ENCODE measurements at regions not wholly inside any gene's neighbourhood (a gene's known extent, or its start where the extent isn't known, plus 50 kb on each side); places are given as distances from the start of the nearest gene placed in this dataset.

DNA sequence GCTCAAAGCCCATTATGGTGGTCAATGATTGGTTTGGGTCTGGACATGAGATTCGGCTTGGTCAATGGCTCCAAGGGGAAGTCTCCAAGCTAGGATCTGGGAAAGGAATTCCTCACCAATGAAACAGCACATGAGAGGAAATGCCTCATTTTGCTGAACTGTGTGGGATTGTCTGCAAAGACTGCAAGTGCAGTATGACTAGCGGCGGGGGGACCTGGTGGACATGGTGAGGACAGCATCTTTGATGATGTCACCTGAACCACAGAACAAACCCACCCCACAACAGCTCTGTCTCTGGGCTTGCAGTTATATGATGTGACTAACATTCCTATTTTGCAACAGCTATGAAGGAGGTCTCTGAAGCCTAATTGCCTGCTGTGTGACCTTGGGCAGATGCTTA lies 50.6 kb upstream of the NKD1 start:
- H3K4me3 ChIP-seq: no peak overlapping the region
- no peak overlapping the region for H3K27ac ChIP-seq
- DNase-seq: no peak
- H3K4me1 ChIP-seq: no peaks in the 10 kb centered on the region
- ATAC-seq (ENCODE audit: low FRiP score in 2 of 2): no peak
- H3K27me3 ChIP-seq: no peaks in the 10 kb centered on the region
- no peaks in the 10 kb centered on the region for H3K36me3 ChIP-seq
- WGBS, 2 donors: 69 to 93% methylated on average over 3 of the region's 3 CpGs
- H3K9me3 ChIP-seq: no peaks in the 10 kb centered on the region
- no peak for TF ChIP-seq POLR2A (IDR thresholded peaks at IDR 0.05)
- TF ChIP-seq CTCF (IDR thresholded peaks at IDR 0.05): no peak
- TF ChIP-seq POLR2AphosphoS5 (IDR thresholded peaks at IDR 0.05): no peak
- TF ChIP-seq EP300 (IDR thresholded peaks at IDR 0.05): no peak

GRCh38 chr16:50496990-50497389 lies 51.2 kb upstream of the NKD1 start:
- Histone ChIP-seq H3K27ac (no peak overlapping the region), H3K4me3 (no peak overlapping the region), H3K4me1 (no peaks in the 10 kb centered on the region), H3K9me3 (no peaks in the 10 kb centered on the region), H3K36me3 (no peaks in the 10 kb centered on the region), H3K27me3 (no peaks in the 10 kb centered on the region)
- 89 to 98% methylated on average over 2 of the region's 2 CpGs for WGBS, 2 donors
- TF ChIP-seq EP300 (IDR thresholded peaks at IDR 0.05) (no peak), CTCF (IDR thresholded peaks at IDR 0.05) (no peak), POLR2AphosphoS5 (IDR thresholded peaks at IDR 0.05) (no peak), POLR2A (IDR thresholded peaks at IDR 0.05) (no peak)
- DNase-seq: no peak
- no peak for ATAC-seq (ENCODE audit: low FRiP score in 2 of 2)

DNA sequence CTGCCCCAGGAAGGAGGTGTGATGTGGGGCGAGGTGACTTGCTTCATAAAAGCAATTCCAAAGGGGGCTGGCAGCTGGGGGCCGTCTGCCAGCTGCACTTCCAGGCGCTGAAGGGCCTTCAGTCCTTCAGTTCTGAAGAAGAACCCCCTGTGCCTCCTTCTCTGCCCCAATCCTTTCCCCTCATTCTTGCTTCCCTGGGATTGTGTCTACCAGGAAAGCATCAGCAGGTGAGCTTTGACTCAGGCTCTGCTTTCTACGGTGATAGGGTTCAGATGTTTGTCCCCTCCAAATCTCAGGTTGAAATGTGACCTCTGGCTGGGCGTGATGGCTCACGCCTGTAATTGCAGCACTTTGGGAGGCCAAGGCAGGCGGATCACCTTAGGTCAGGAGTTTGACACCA lies 52.5 kb upstream of the NKD1 start:
- Histone ChIP-seq H3K4me1 (no peaks in the 10 kb centered on the region), H3K9me3 (no peaks in the 10 kb centered on the region), H3K27me3 (no peaks in the 10 kb centered on the region), H3K36me3 (no peaks in the 10 kb centered on the region), H3K4me3 (no peak overlapping the region), H3K27ac (no peak overlapping the region)
- no peak for TF ChIP-seq POLR2AphosphoS5 (IDR thresholded peaks at IDR 0.05)
- no peak for TF ChIP-seq POLR2A (IDR thresholded peaks at IDR 0.05)
- TF ChIP-seq EP300 (IDR thresholded peaks at IDR 0.05): no peak
- no peak for TF ChIP-seq CTCF (IDR thresholded peaks at IDR 0.05)
- DNase-seq (no peak), ATAC-seq (ENCODE audit: low FRiP score in 2 of 2) (no peak)
- 90 to 100% methylated on average over 4 to 7 of the region's 7 CpGs for WGBS, 2 donors

- DNase-seq (no peak), ATAC-seq (ENCODE audit: low FRiP score in 2 of 2) (no peak)
- H3K36me3 ChIP-seq: no peaks in the 10 kb centered on the region
- H3K4me1 ChIP-seq: no peaks in the 10 kb centered on the region
- H3K27ac ChIP-seq: no peak overlapping the region
- TF ChIP-seq CTCF (IDR thresholded peaks at IDR 0.05) (no peak), EP300 (IDR thresholded peaks at IDR 0.05) (no peak), POLR2A (IDR thresholded peaks at IDR 0.05) (no peak), POLR2AphosphoS5 (IDR thresholded peaks at IDR 0.05) (no peak)
- H3K27me3 ChIP-seq: no peaks in the 10 kb centered on the region
- no peaks in the 10 kb centered on the region for H3K9me3 ChIP-seq
- H3K4me3 ChIP-seq: no peak overlapping the region
- WGBS, 2 donors: 88 to 94% methylated on average over 11 of the region's 11 CpGs
Measured at GRCh38 chr16:50494501-50495491, 53.4 kb upstream of the NKD1 start.

- Histone ChIP-seq H3K36me3 (no peaks in the 10 kb centered on the region), H3K4me1 (no peaks in the 10 kb centered on the region), H3K4me3 (no peak overlapping the region), H3K9me3 (no peaks in the 10 kb centered on the region), H3K27me3 (no peaks in the 10 kb centered on the region), H3K27ac (no peak overlapping the region)
- no peak for DNase-seq
- ATAC-seq (ENCODE audit: low FRiP score in 2 of 2): no peak
- WGBS, 2 donors: 89 to 93% methylated on average over 8 of the region's 8 CpGs
- no peak for TF ChIP-seq POLR2AphosphoS5 (IDR thresholded peaks at IDR 0.05)
- TF ChIP-seq POLR2A (IDR thresholded peaks at IDR 0.05): no peak
- no peak for TF ChIP-seq CTCF (IDR thresholded peaks at IDR 0.05)
- no peak for TF ChIP-seq EP300 (IDR thresholded peaks at IDR 0.05)
Measured at GRCh38 chr16:50491516-50491915, 56.7 kb upstream of the NKD1 start.

Data from upper lobe of left lung (tissue), 6 donors.